WERI-Rb-1 (cell line): ENCODE measurements at regions not wholly inside any gene's neighbourhood (a gene's known extent, or its start where the extent isn't known, plus 50 kb on each side); places are given as distances from the start of the nearest gene placed in this dataset.
A peak's percentile ranks its signal among the peaks of the same experiment; 100 is the strongest.

Experiments used
- DNase-seq: peaks from one replicate; pipeline ENCODE4 v3.0.0-alpha.2; 2020
- H3K27ac ChIP-seq: fragments of 250-450 bp; sonication (Bioruptor Pico); 2 replicates; pipeline ENCODE4 v1.5.1; 2020; ENCODE audit warnings: mild to moderate bottlenecking, moderate library complexity
- H3K27me3 ChIP-seq: fragments of 250-450 bp; sonication (Bioruptor Pico); 2 replicates; pipeline ENCODE4 v1.5.1; 2021; ENCODE audit warnings: mild to moderate bottlenecking, low read depth, moderate library complexity; ENCODE audit not compliant: insufficient read depth, severe bottlenecking
- H3K36me3 ChIP-seq: fragments of 250-450 bp; sonication (Bioruptor Pico); 2 replicates; pipeline ENCODE4 v1.5.1; 2020; ENCODE audit warnings: mild to moderate bottlenecking, moderate library complexity
- H3K4me3 ChIP-seq: 2 replicates; pipeline ENCODE4 v1.5.1; 2011; ENCODE audit warnings: low read depth, mild to moderate bottlenecking, control low read depth, low read length
- H3K9me3 ChIP-seq: fragments of 250-450 bp; sonication (Bioruptor Pico); 2 replicates; pipeline ENCODE4 v1.5.1; 2021; ENCODE audit warnings: mild to moderate bottlenecking, moderate library complexity; ENCODE audit not compliant: severe bottlenecking
- CTCF ChIP-seq: IDR thresholded peaks from 2 replicates; pipeline ENCODE4 v1.5.1; 2011; ENCODE audit warnings: low read depth, mild to moderate bottlenecking, control low read depth, inconsistent platforms, low read length

- Histone ChIP-seq H3K9me3 (peaks cover 8% of the 10 kb centered on the region), H3K27ac (no peak overlapping the region), H3K27me3 (no peaks in the 10 kb centered on the region), H3K36me3 (no peaks in the 10 kb centered on the region), H3K4me3 (no peak overlapping the region)
- no peak for DNase-seq
- no peak for TF ChIP-seq CTCF
These were observed 142.4 kb upstream of the TLR4 start for GRCh38 chr9:117561761-117562160.

GRCh38 chr9:117555964-117556629 lies 141.2 kb upstream of the ASTN2 start:
- peaks cover 11% of the 10 kb centered on the region for H3K9me3 ChIP-seq
- peak; percentile 81 for DNase-seq
- H3K27me3 ChIP-seq, result no peaks in the 10 kb centered on the region
- TF ChIP-seq CTCF, result peak; percentile 68
- H3K4me3 ChIP-seq, result no peak overlapping the region
- no peaks in the 10 kb centered on the region for H3K36me3 ChIP-seq
- H3K27ac ChIP-seq, result no peak overlapping the region

- DNase-seq, result no peak
- no peak for TF ChIP-seq CTCF
These were observed 138.0 kb upstream of the ASTN2 start for GRCh38 chr9:117552811-117553210.

GRCh38 chr9:117551171-117551570 lies 136.3 kb upstream of the ASTN2 start:
- no peak for TF ChIP-seq CTCF
- Histone ChIP-seq H3K4me3 (no peak overlapping the region), H3K36me3 (no peaks in the 10 kb centered on the region), H3K9me3 (peaks cover 3% of the 10 kb centered on the region), H3K27me3 (no peaks in the 10 kb centered on the region), H3K27ac (no peak overlapping the region)
- no peak for DNase-seq

More at GRCh38 chr9:117552811-117553210, 138.0 kb upstream of the ASTN2 start:
- H3K4me3 ChIP-seq, result no peak overlapping the region
- no peak overlapping the region for H3K27ac ChIP-seq
- no peaks in the 10 kb centered on the region for H3K36me3 ChIP-seq
- H3K9me3 ChIP-seq, result peaks cover 3% of the 10 kb centered on the region
- no peaks in the 10 kb centered on the region for H3K27me3 ChIP-seq

- no peak for DNase-seq
- no peaks in the 10 kb centered on the region for H3K36me3 ChIP-seq
- H3K4me3 ChIP-seq, result no peak overlapping the region
- H3K27me3 ChIP-seq, result no peaks in the 10 kb centered on the region
- H3K9me3 ChIP-seq, result no peaks in the 10 kb centered on the region
- peak overlapping the region; percentile 78 for H3K27ac ChIP-seq
- no peak for TF ChIP-seq CTCF
These were observed 134.6 kb upstream of the ASTN2 start for GRCh38 chr9:117549444-117549843.

- Histone ChIP-seq H3K9me3 (no peaks in the 10 kb centered on the region), H3K27ac (peak overlapping the region; percentile 78), H3K27me3 (no peaks in the 10 kb centered on the region), H3K4me3 (no peak overlapping the region), H3K36me3 (no peaks in the 10 kb centered on the region)
- no peak for TF ChIP-seq CTCF
- peak; percentile 56 for DNase-seq
These were observed 133.7 kb upstream of the ASTN2 start for GRCh38 chr9:117548556-117548955.
